Activated naive CD4-positive, alpha-beta T cell treated with anti-CD3 and anti-CD28 coated beads for 36 hours (primary cell): ENCODE measurements at regions not wholly inside any gene's neighbourhood (a gene's known extent, or its start where the extent isn't known, plus 50 kb on each side); places are given as distances from the start of the nearest gene placed in this dataset.

Source experiments
- CTCF ChIA-PET: fragments of 350-600 bp; sonication (Branson Sonifier 250); formaldehyde crosslinking; loops from one replicate; lab custom pipeline; 2021; ENCODE audit warnings: antibody characterized with exemption; lab: Charles Lee
- DNase-seq: peaks from one replicate; pipeline ENCODE4 v3.0.0-alpha.2; 2020
- H3K27ac Mint-ChIP-seq: one replicate; pipeline ENCODE4 v1.8.0; 2021; ENCODE audit warnings: mild to moderate bottlenecking, mixed read lengths
- H3K27me3 Mint-ChIP-seq: one replicate; pipeline ENCODE4 v1.8.0; 2021; ENCODE audit warnings: low read depth, mixed read lengths
- H3K36me3 Mint-ChIP-seq: one replicate; pipeline ENCODE4 v1.8.0; 2021; ENCODE audit warnings: low read depth, mixed read lengths
- H3K4me1 Mint-ChIP-seq: one replicate; pipeline ENCODE4 v1.8.0; 2021; ENCODE audit warnings: low read depth, mixed read lengths
- H3K4me3 Mint-ChIP-seq: one replicate; pipeline ENCODE4 v1.8.0; 2021; ENCODE audit warnings: mild to moderate bottlenecking, moderate library complexity, mixed read lengths
- H3K9me3 Mint-ChIP-seq: one replicate; pipeline ENCODE4 v1.8.0; 2021; ENCODE audit warnings: mixed read lengths
- intact Hi-C: fragments of 100-400 bp; cut with micrococcal nuclease; formaldehyde crosslinking; loops from one replicate; pipeline ENCODE4 v1.15.1; 2023

- intact Hi-C loops, result no loop called here
- H3K36me3 Mint-ChIP-seq, result no peaks in the 10 kb centered on the region
- no peaks in the 10 kb centered on the region for H3K4me1 Mint-ChIP-seq
- peaks cover 2% of the 10 kb centered on the region for H3K9me3 Mint-ChIP-seq
- CTCF ChIA-PET, result interaction anchor here (1.6 kb wide), 1 partner anchor 11 kb away, joined by 4 read pairs; no protein-coding TSS in a partner anchor
- no peak overlapping the region for H3K27ac Mint-ChIP-seq
- no peak for DNase-seq
- H3K4me3 Mint-ChIP-seq, result no peak overlapping the region
- no peaks in the 10 kb centered on the region for H3K27me3 Mint-ChIP-seq
Observed at GRCh38 chr4:18850867-18851266, 829.3 kb upstream of the LCORL start.

DNA sequence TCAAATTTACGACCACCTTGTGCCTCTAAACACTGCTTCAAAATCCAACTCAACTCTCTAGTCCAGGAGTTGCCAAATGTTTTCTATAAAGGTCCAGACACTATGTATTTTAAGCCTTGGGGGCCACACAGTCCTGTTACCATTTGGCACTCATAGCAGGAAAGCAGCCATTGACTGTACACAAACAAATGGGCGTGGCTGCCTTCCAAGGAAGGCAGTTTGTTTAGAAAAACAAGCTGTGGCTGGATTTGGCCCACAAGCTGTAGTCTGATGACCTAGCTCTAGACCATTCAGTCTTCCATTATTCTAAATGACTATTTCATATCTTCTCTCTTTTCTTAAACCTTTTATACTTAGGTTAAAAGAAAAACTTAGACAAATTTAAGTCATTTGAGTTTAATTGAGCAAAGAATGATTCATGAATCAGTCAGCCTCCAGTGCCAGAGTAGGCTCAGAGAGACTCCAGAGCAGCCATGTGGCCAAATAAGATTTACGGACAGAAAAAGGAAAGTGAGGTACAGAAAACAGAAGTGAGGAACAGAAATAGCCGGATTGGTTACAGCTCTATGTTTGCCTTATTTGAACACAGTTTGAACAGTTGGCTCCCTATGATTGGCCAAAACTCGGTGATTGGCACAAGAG, 825.8 kb upstream of the LCORL start:
- no peak overlapping the region for H3K4me3 Mint-ChIP-seq
- CTCF ChIA-PET, result no interaction called here

GRCh38 chr4:18846313-18846712, 824.8 kb upstream of the LCORL start:
- Mint-ChIP-seq H3K27ac (no peak overlapping the region), H3K4me3 (no peak overlapping the region), H3K4me1 (no peaks in the 10 kb centered on the region), H3K36me3 (no peaks in the 10 kb centered on the region), H3K27me3 (no peaks in the 10 kb centered on the region), H3K9me3 (peaks cover 2% of the 10 kb centered on the region)
- intact Hi-C loops, result no loop called here
- DNase-seq, result no peak
- CTCF ChIA-PET, result no interaction called here

More for the DNA sequence above, 825.8 kb upstream of the LCORL start:
- no peak for DNase-seq
- Mint-ChIP-seq H3K27me3 (no peaks in the 10 kb centered on the region), H3K27ac (no peak overlapping the region), H3K9me3 (peaks cover 2% of the 10 kb centered on the region), H3K36me3 (no peaks in the 10 kb centered on the region), H3K4me1 (no peaks in the 10 kb centered on the region)
- intact Hi-C loops, result no loop called here

- intact Hi-C loops, result no loop called here
- Mint-ChIP-seq H3K27me3 (no peaks in the 10 kb centered on the region), H3K27ac (no peak overlapping the region), H3K4me3 (no peak overlapping the region), H3K4me1 (no peaks in the 10 kb centered on the region), H3K9me3 (peaks cover 4% of the 10 kb centered on the region), H3K36me3 (no peaks in the 10 kb centered on the region)
- no peak for DNase-seq
- CTCF ChIA-PET, result no interaction called here
Observed at GRCh38 chr4:18844726-18845125, 823.2 kb upstream of the LCORL start.

DNA sequence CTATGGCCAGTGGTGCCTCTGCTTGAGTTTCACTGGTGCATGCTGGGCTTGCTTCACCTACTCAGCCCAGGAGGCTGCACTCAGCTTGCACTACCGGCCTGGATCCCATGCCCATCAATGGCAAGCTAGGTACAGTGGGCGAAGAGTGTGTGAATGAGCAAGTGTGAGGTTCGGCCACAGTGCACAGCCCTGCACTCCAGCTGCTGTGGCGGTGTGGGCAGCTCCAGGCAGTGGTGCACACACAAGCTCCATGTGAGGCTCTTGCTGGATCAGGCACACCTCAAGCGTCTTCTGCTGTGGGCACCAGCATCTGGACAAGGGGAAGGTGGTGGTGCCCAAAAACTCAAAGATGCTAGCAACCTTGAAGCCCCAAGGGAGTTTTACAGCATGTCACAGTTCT, 820.9 kb upstream of the LCORL start:
- Mint-ChIP-seq H3K4me3 (no peak overlapping the region), H3K27me3 (no peaks in the 10 kb centered on the region), H3K4me1 (no peaks in the 10 kb centered on the region), H3K9me3 (peaks cover 4% of the 10 kb centered on the region), H3K36me3 (no peaks in the 10 kb centered on the region), H3K27ac (no peak overlapping the region)
- CTCF ChIA-PET, result no interaction called here
- intact Hi-C loops, result no loop called here
- no peak for DNase-seq

GRCh38 chr4:18840481-18840880, 818.9 kb upstream of the LCORL start:
- Mint-ChIP-seq H3K36me3 (no peaks in the 10 kb centered on the region), H3K4me1 (no peaks in the 10 kb centered on the region), H3K27ac (no peak overlapping the region), H3K4me3 (no peak overlapping the region), H3K9me3 (peaks cover 4% of the 10 kb centered on the region), H3K27me3 (no peaks in the 10 kb centered on the region)
- intact Hi-C loops, result no loop called here
- CTCF ChIA-PET, result no interaction called here
- DNase-seq, result no peak

- Mint-ChIP-seq H3K9me3 (no peaks in the 10 kb centered on the region), H3K27me3 (no peaks in the 10 kb centered on the region), H3K4me3 (no peak overlapping the region), H3K4me1 (no peaks in the 10 kb centered on the region), H3K36me3 (no peaks in the 10 kb centered on the region), H3K27ac (no peak overlapping the region)
- CTCF ChIA-PET, result no interaction called here
- intact Hi-C loops, result no loop called here
- DNase-seq, result no peak
Observed at GRCh38 chr4:18816228-18816895, 794.8 kb upstream of the LCORL start.

GRCh38 chr4:18815779-18816173, 794.2 kb upstream of the LCORL start:
- Mint-ChIP-seq H3K36me3 (no peaks in the 10 kb centered on the region), H3K9me3 (peaks cover 2% of the 10 kb centered on the region), H3K4me3 (no peak overlapping the region), H3K4me1 (no peaks in the 10 kb centered on the region), H3K27me3 (no peaks in the 10 kb centered on the region), H3K27ac (no peak overlapping the region)
- CTCF ChIA-PET, result no interaction called here
- intact Hi-C loops, result no loop called here
- DNase-seq, result no peak

GRCh38 chr4:18815081-18815778, 793.7 kb upstream of the LCORL start:
- H3K4me3 Mint-ChIP-seq, result no peak overlapping the region
- H3K27ac Mint-ChIP-seq, result no peak overlapping the region
- H3K27me3 Mint-ChIP-seq, result no peaks in the 10 kb centered on the region
- intact Hi-C loops, result no loop called here
- H3K4me1 Mint-ChIP-seq, result no peaks in the 10 kb centered on the region
- peaks cover 3% of the 10 kb centered on the region for H3K9me3 Mint-ChIP-seq
- CTCF ChIA-PET, result no interaction called here
- no peak for DNase-seq
- no peaks in the 10 kb centered on the region for H3K36me3 Mint-ChIP-seq

- CTCF ChIA-PET, result no interaction called here
- Mint-ChIP-seq H3K27ac (no peak overlapping the region), H3K27me3 (no peaks in the 10 kb centered on the region), H3K4me3 (no peak overlapping the region), H3K36me3 (no peaks in the 10 kb centered on the region), H3K4me1 (no peaks in the 10 kb centered on the region), H3K9me3 (peaks cover 3% of the 10 kb centered on the region)
- no peak for DNase-seq
- intact Hi-C loops, result no loop called here
Observed at GRCh38 chr4:18813771-18814170, 792.2 kb upstream of the LCORL start.

- Mint-ChIP-seq H3K27ac (no peak overlapping the region), H3K4me3 (no peak overlapping the region), H3K9me3 (peaks cover 3% of the 10 kb centered on the region), H3K27me3 (no peaks in the 10 kb centered on the region), H3K36me3 (no peaks in the 10 kb centered on the region), H3K4me1 (no peaks in the 10 kb centered on the region)
- intact Hi-C loops, result no loop called here
- no peak for DNase-seq
- CTCF ChIA-PET, result no interaction called here
Observed at GRCh38 chr4:18813055-18813454, 791.5 kb upstream of the LCORL start.

- Mint-ChIP-seq H3K27ac (no peak overlapping the region), H3K4me3 (no peak overlapping the region), H3K4me1 (no peaks in the 10 kb centered on the region), H3K27me3 (no peaks in the 10 kb centered on the region), H3K36me3 (no peaks in the 10 kb centered on the region), H3K9me3 (peaks cover 2% of the 10 kb centered on the region)
- CTCF ChIA-PET, result no interaction called here
- intact Hi-C loops, result no loop called here
- no peak for DNase-seq
Observed at GRCh38 chr4:18803781-18804180, 782.2 kb upstream of the LCORL start.

- CTCF ChIA-PET, result no interaction called here
- no peaks in the 10 kb centered on the region for H3K36me3 Mint-ChIP-seq
- no peak for DNase-seq
- no peaks in the 10 kb centered on the region for H3K4me1 Mint-ChIP-seq
- no peak overlapping the region for H3K27ac Mint-ChIP-seq
- H3K9me3 Mint-ChIP-seq, result no peaks in the 10 kb centered on the region
- H3K4me3 Mint-ChIP-seq, result no peak overlapping the region
- H3K27me3 Mint-ChIP-seq, result no peaks in the 10 kb centered on the region
- intact Hi-C loops, result no loop called here
Observed at GRCh38 chr4:18798123-18798522, 776.6 kb upstream of the LCORL start.
